Upper lobe of left lung (tissue), 6 donors: ENCODE measurements at regions not wholly inside any gene's neighbourhood (a gene's known extent, or its start where the extent isn't known, plus 50 kb on each side); places are given as distances from the start of the nearest gene placed in this dataset.

Source experiments
- ATAC-seq, 2 donors: fragments of 200-7000 bp; cut with Tn5 transposase; one replicate each; pipeline ENCODE4 v1.9.1; 2022; ENCODE audit warnings: mild to moderate bottlenecking in 2 of 2, moderate library complexity in 2 of 2; ENCODE audit not compliant: low FRiP score in 2 of 2
- DNase-seq, 2 donors: peaks; one replicate each; pipeline ENCODE4 v3.0.0-alpha.2; 2019 to 2020
- H3K27ac ChIP-seq, 4 donors: fragments of 200-600 bp; sonication (generic); one replicate each; pipeline ENCODE4 v1.5.1; 2016 to 2019
- H3K27me3 ChIP-seq, 4 donors: fragments of 200-600 bp; sonication (generic); one replicate each; pipeline ENCODE4 v1.5.1; 2017 to 2019
- H3K36me3 ChIP-seq, 4 donors: fragments of 200-600 bp; sonication (generic); one replicate each; pipeline ENCODE4 v1.5.1; 2016 to 2019
- H3K4me1 ChIP-seq, 4 donors: fragments of 200-600 bp; sonication (generic); one replicate each; pipeline ENCODE4 v1.5.1; 2018 to 2019
- H3K4me3 ChIP-seq, 4 donors: fragments of 200-600 bp; sonication (generic); one replicate each; pipeline ENCODE4 v1.5.1; 2017 to 2019; ENCODE audit warnings: mild to moderate bottlenecking in 2 of 4, moderate library complexity in 1 of 4
- H3K9me3 ChIP-seq, 4 donors: fragments of 200-600 bp; sonication (generic); one replicate each; pipeline ENCODE4 v1.5.1; 2018 to 2019
- CTCF ChIP-seq, 6 experiments: fragments of 450-650 bp in 4 of 6; fragments of 200-600 bp in 2 of 6; sonication (generic) in 2 of 6; IDR thresholded peaks; one replicate each; pipeline ENCODE4 v1.5.1; 2016 to 2019; ENCODE audit warnings: antibody characterized with exemption in 6 of 6
- EP300 ChIP-seq, 4 donors: sonication (generic); formaldehyde crosslinking; IDR thresholded peaks; one replicate each; pipeline ENCODE4 v1.5.1; 2017; ENCODE audit warnings: antibody characterized with exemption in 4 of 4, control low read depth in 2 of 4
- POLR2A ChIP-seq, 4 donors: fragments of 450-650 bp; IDR thresholded peaks; one replicate each; pipeline ENCODE4 v1.5.1; 2016 to 2017; ENCODE audit warnings: antibody characterized with exemption in 4 of 4, mild to moderate bottlenecking in 2 of 4
- POLR2AphosphoS5 ChIP-seq, 2 donors: sonication (generic); formaldehyde crosslinking; IDR thresholded peaks; one replicate each; pipeline ENCODE4 v1.5.1; 2017; ENCODE audit warnings: antibody characterized with exemption in 2 of 2
- WGBS, 2 donors: methylation state at CpG; one replicate each; pipeline ENCODE4 v1.1.5; 2017 to 2018; 5-methylcytosine and 5-hydroxymethylcytosine counted together
- donor health status: DM: no; HTN: no; CAD: no; lungs with moderate emphysema.
- donor health status: DM: no; HTN: yes; CAD: no; lungs with severe emphysema.

DNA sequence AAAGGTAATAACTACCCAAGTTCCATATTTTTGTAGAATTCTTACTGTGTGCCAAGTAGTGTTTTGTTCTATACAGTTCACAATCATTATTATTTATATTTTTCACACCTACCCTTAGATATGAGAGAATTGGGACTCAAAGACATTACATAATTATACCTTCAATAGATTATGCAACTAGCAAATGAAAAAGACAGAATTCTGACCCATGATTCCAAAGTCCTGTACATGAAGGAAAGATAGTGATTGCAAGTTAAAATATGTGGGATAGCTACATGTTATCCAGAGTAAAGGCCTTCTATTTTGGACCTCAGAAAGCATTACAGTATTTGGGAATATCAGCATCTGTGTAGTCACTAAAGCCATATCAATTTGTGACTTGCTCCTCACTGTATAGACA lies 581.0 kb downstream of the ELAVL2 start:
- TF ChIP-seq CTCF (IDR thresholded peaks at IDR 0.05), result no peak
- TF ChIP-seq POLR2AphosphoS5 (IDR thresholded peaks at IDR 0.05), result no peak
- TF ChIP-seq POLR2A (IDR thresholded peaks at IDR 0.05), result no peak
- no peak for TF ChIP-seq EP300 (IDR thresholded peaks at IDR 0.05)
- Histone ChIP-seq H3K4me1 (no peaks in the 10 kb centered on the region), H3K4me3 (no peak overlapping the region), H3K9me3 (no peaks in the 10 kb centered on the region), H3K27me3 (no peaks in the 10 kb centered on the region), H3K27ac (no peak overlapping the region), H3K36me3 (no peaks in the 10 kb centered on the region)
- ATAC-seq, result no peak
- no peak for DNase-seq

DNA sequence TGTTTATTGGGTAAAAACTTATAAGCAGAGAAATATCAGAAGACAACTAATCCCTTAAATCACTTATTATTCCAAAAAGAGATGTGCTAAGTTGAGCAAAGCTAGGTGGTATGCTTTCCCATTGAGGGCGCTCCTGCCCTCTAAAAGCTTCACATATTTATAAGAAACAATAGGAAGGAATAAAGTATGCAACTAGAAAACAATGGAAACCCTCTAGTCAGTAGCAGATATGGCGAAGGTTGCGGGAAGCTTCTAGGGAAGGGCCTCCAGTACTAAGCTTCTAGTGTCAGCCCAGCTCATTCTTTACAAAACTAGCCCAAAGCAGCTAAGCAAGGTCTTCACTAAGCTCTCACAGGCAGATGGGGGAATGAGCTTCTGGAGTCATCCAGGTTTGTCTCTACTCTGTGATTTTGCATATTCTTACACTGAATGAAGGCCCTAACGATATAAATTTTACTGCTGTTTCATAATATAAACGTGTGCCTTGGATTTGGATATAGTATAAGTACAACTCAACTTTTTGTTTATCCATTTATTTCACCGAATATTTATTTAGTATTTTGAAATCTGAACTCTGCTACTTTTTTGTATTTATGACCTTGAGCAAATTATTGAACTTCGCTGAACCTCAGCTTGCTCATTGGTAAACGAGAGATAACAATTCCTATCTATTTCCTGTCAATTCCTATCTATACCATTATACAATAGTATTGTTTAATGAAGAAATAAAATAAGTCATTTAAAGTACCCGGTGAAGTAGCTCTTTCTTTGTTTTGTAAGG lies 571.4 kb downstream of the ELAVL2 start:
- no peaks in the 10 kb centered on the region for H3K27me3 ChIP-seq
- ATAC-seq (no peak), DNase-seq (no peak)
- TF ChIP-seq CTCF (IDR thresholded peaks at IDR 0.05), result no peak
- TF ChIP-seq POLR2A (IDR thresholded peaks at IDR 0.05), result no peak
- TF ChIP-seq POLR2AphosphoS5 (IDR thresholded peaks at IDR 0.05), result no peak
- TF ChIP-seq EP300 (IDR thresholded peaks at IDR 0.05), result no peak
- no peaks in the 10 kb centered on the region for H3K36me3 ChIP-seq
- H3K27ac ChIP-seq, result no peak overlapping the region
- no peak overlapping the region for H3K4me3 ChIP-seq
- no peaks in the 10 kb centered on the region for H3K9me3 ChIP-seq
- no peaks in the 10 kb centered on the region for H3K4me1 ChIP-seq
- WGBS, 2 donors, result 63 to 65% methylated on average over 9 of the region's 9 CpGs

- DNase-seq, result no peak
- H3K4me1 ChIP-seq, result no peaks in the 10 kb centered on the region
- H3K9me3 ChIP-seq, result no peaks in the 10 kb centered on the region
- no peaks in the 10 kb centered on the region for H3K36me3 ChIP-seq
- TF ChIP-seq EP300 (IDR thresholded peaks at IDR 0.05) (no peak), CTCF (IDR thresholded peaks at IDR 0.05) (no peak), POLR2A (IDR thresholded peaks at IDR 0.05) (no peak), POLR2AphosphoS5 (IDR thresholded peaks at IDR 0.05) (no peak)
- H3K27ac ChIP-seq, result no peak overlapping the region
- no peaks in the 10 kb centered on the region for H3K27me3 ChIP-seq
- ATAC-seq, result no peak
- 52 to 55% methylated on average over 3 of the region's 3 CpGs for WGBS, 2 donors
- H3K4me3 ChIP-seq, result no peak overlapping the region
Measured at GRCh38 chr9:23255346-23255745, 570.7 kb downstream of the ELAVL2 start.

GRCh38 chr9:23258569-23258968 lies 567.5 kb downstream of the ELAVL2 start:
- no peaks in the 10 kb centered on the region for H3K36me3 ChIP-seq
- DNase-seq (no peak), ATAC-seq (no peak)
- 89 to 90% methylated on average over 1 of the region's 1 CpG for WGBS, 2 donors
- no peak overlapping the region for H3K27ac ChIP-seq
- H3K4me1 ChIP-seq, result no peaks in the 10 kb centered on the region
- H3K9me3 ChIP-seq, result no peaks in the 10 kb centered on the region
- no peak for TF ChIP-seq POLR2A (IDR thresholded peaks at IDR 0.05)
- no peak for TF ChIP-seq CTCF (IDR thresholded peaks at IDR 0.05)
- TF ChIP-seq EP300 (IDR thresholded peaks at IDR 0.05), result no peak
- no peak for TF ChIP-seq POLR2AphosphoS5 (IDR thresholded peaks at IDR 0.05)
- H3K4me3 ChIP-seq, result no peak overlapping the region
- H3K27me3 ChIP-seq, result no peaks in the 10 kb centered on the region

DNA sequence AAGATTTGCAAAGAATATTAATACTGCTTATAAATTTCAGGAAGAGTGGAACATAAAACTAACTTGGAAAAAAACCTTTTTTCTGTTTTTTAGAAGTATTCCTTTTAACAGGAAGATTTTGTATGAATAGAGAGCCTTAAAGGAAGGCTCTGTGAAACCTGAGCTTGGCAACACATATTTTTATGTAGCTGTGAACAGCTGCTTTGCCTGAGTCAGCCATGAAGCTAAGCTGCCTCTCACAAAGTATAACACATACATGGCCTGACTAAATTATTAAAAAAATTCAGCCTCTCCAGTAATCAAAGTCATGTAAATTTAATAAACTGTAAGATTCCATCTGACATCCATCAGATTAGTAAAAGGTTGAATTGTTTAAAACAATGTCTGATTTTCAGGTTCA lies 547.5 kb downstream of the ELAVL2 start:
- Histone ChIP-seq H3K27me3 (no peaks in the 10 kb centered on the region), H3K36me3 (no peaks in the 10 kb centered on the region), H3K4me3 (no peak overlapping the region), H3K27ac (no peak overlapping the region), H3K4me1 (no peaks in the 10 kb centered on the region), H3K9me3 (no peaks in the 10 kb centered on the region)
- TF ChIP-seq EP300 (IDR thresholded peaks at IDR 0.05) (no peak), POLR2A (IDR thresholded peaks at IDR 0.05) (no peak), CTCF (IDR thresholded peaks at IDR 0.05) (no peak), POLR2AphosphoS5 (IDR thresholded peaks at IDR 0.05) (no peak)
- no peak for DNase-seq
- no peak for ATAC-seq
